HEK293 (cell line): ENCODE measurements at regions not wholly inside any gene's neighbourhood (a gene's known extent, or its start where the extent isn't known, plus 50 kb on each side); places are given as distances from the start of the nearest gene placed in this dataset.

ENCODE experiments used
- CTCF ChIA-PET: fragments of 350-600 bp; formaldehyde crosslinking; extraction: SDS; loops from one replicate; lab custom pipeline; 2021; ENCODE audit warnings: antibody characterized with exemption; lab: Yijun Ruan, JAX
- POLR2A ChIA-PET: fragments of 300-600 bp; formaldehyde crosslinking; extraction: SDS; loops from one replicate; lab custom pipeline; 2020; ENCODE audit warnings: antibody characterized with exemption, inconsistent platforms; lab: Yijun Ruan, JAX
- H3K27ac ChIP-seq: fragments of 200-500 bp; sonication (Bioruptor generic); 2 replicates; pipeline ENCODE4 v1.5.1; 2014; ENCODE audit warnings: low read depth, low read length, control low read depth, inconsistent platforms; ENCODE audit errors: extremely low read depth
- H3K36me3 ChIP-seq, 2 experiments: fragments of 200-500 bp in 1 of 2; sonication (Bioruptor generic) in 1 of 2; 1 replicate in 1 of 2; 2 replicates in 1 of 2; pipeline ENCODE4 v1.5.1; 2014 to 2017; ENCODE audit warnings: inconsistent platforms in 2 of 2, low read length in 2 of 2; ENCODE audit not compliant: control insufficient read depth in 2 of 2, insufficient read depth in 1 of 2
- H3K4me1 ChIP-seq: fragments of 200-500 bp; sonication (Bioruptor generic); 2 replicates; pipeline ENCODE4 v1.5.1; 2014; ENCODE audit warnings: mild to moderate bottlenecking, low read length, inconsistent platforms; ENCODE audit not compliant: control insufficient read depth, insufficient read depth
- H3K4me3 ChIP-seq: 2 replicates; pipeline ENCODE4 v1.5.1; 2011; ENCODE audit warnings: low read depth, mild to moderate bottlenecking, control low read depth, low read length, moderate library complexity
- H3K9me3 ChIP-seq: fragments of 200-500 bp; sonication (Bioruptor generic); 2 replicates; pipeline ENCODE4 v1.5.1; 2014; ENCODE audit warnings: low read depth, low read length, inconsistent platforms; ENCODE audit not compliant: control insufficient read depth, insufficient read depth
- HOXD13 ChIP-seq: sonication (generic); formaldehyde crosslinking; IDR thresholded peaks from 2 replicates; pipeline ENCODE4 v1.8.0; 2022; ENCODE audit warnings: missing genetic modification reagents, borderline replicate concordance
- SP7 ChIP-seq: fragments of 450-650 bp; formaldehyde crosslinking; IDR thresholded peaks from 2 replicates; pipeline ENCODE4 v1.5.1; 2016; ENCODE audit warnings: missing biosample characterization, missing genetic modification characterization
- WT1 ChIP-seq: fragments of 450-650 bp; formaldehyde crosslinking; IDR thresholded peaks from 2 replicates; pipeline ENCODE4 v1.5.1; 2016; ENCODE audit warnings: missing biosample characterization, missing genetic modification characterization
- ZEB2 ChIP-seq: fragments of 450-650 bp; formaldehyde crosslinking; IDR thresholded peaks from 2 replicates; pipeline ENCODE4 v1.5.1; 2016; ENCODE audit warnings: missing biosample characterization, missing genetic modification characterization
- ZNF174 ChIP-seq: fragments of 450-650 bp; formaldehyde crosslinking; IDR thresholded peaks from 2 replicates; pipeline ENCODE4 v1.5.0; 2017; ENCODE audit warnings: missing biosample characterization, mild to moderate bottlenecking, missing genetic modification characterization
- ZNF211 ChIP-seq: fragments of 450-650 bp; formaldehyde crosslinking; IDR thresholded peaks from 2 replicates; pipeline ENCODE4 v1.5.1; 2016; ENCODE audit warnings: low read depth, missing biosample characterization, missing genetic modification characterization
- ZNF416 ChIP-seq: fragments of 450-650 bp; formaldehyde crosslinking; IDR thresholded peaks from 2 replicates; pipeline ENCODE4 v1.5.1; 2016; ENCODE audit warnings: missing biosample characterization, missing genetic modification characterization
- ZNF510 ChIP-seq: fragments of 450-650 bp; formaldehyde crosslinking; IDR thresholded peaks from 2 replicates; pipeline ENCODE4 v1.5.1; 2018; ENCODE audit warnings: mild to moderate bottlenecking, missing genetic modification characterization, missing biosample characterization; ENCODE audit not compliant: insufficient replicate concordance
- ZNF514 ChIP-seq: fragments of 450-650 bp; formaldehyde crosslinking; IDR thresholded peaks from 2 replicates; pipeline ENCODE4 v1.5.1; 2016; ENCODE audit warnings: missing biosample characterization, missing genetic modification characterization
- ZNF530 ChIP-seq: fragments of 450-650 bp; formaldehyde crosslinking; IDR thresholded peaks from 2 replicates; pipeline ENCODE4 v1.5.1; 2016; ENCODE audit warnings: low read depth, missing biosample characterization, missing genetic modification characterization
- ZNF624 ChIP-seq: fragments of 450-650 bp; formaldehyde crosslinking; IDR thresholded peaks from 2 replicates; pipeline ENCODE4 v1.5.1; 2017; ENCODE audit warnings: missing biosample characterization, missing genetic modification characterization
- ZNF768 ChIP-seq: fragments of 450-650 bp; formaldehyde crosslinking; IDR thresholded peaks from 2 replicates; pipeline ENCODE4 v1.5.1; 2018; ENCODE audit warnings: missing biosample characterization, mild to moderate bottlenecking, missing genetic modification characterization
- ZSCAN16 ChIP-seq: fragments of 450-650 bp; formaldehyde crosslinking; IDR thresholded peaks from 2 replicates; pipeline ENCODE4 v1.5.1; 2016; ENCODE audit warnings: missing biosample characterization, missing genetic modification characterization
- ZXDB ChIP-seq: fragments of 450-650 bp; formaldehyde crosslinking; IDR thresholded peaks from 2 replicates; pipeline ENCODE4 v1.5.1; 2016; ENCODE audit warnings: missing biosample characterization, missing genetic modification characterization
- TF ChIP-seq, protein P1 (sequence below): fragments of 450-650 bp; formaldehyde crosslinking; IDR thresholded peaks from 2 replicates; pipeline ENCODE4 v1.5.1; 2016; ENCODE audit warnings: missing biosample characterization, missing genetic modification characterization
- TF ChIP-seq, protein P2 (sequence below): fragments of 450-650 bp; formaldehyde crosslinking; IDR thresholded peaks from 2 replicates; pipeline ENCODE4 v1.5.1; 2017; ENCODE audit warnings: missing biosample characterization, missing genetic modification characterization
- TF ChIP-seq, protein P3 (sequence below): fragments of 450-650 bp; formaldehyde crosslinking; IDR thresholded peaks from 2 replicates; pipeline ENCODE4 v1.5.1; 2016; ENCODE audit warnings: missing biosample characterization, missing genetic modification characterization
- TF ChIP-seq, protein P4 (sequence below): fragments of 450-650 bp; formaldehyde crosslinking; IDR thresholded peaks from 2 replicates; pipeline ENCODE4 v1.5.1; 2017; ENCODE audit warnings: missing biosample characterization, missing genetic modification characterization
- TF ChIP-seq, protein P5 (sequence below): fragments of 450-650 bp; formaldehyde crosslinking; IDR thresholded peaks from 2 replicates; pipeline ENCODE4 v1.5.1; 2016; ENCODE audit warnings: missing biosample characterization, missing genetic modification characterization

DNA sequence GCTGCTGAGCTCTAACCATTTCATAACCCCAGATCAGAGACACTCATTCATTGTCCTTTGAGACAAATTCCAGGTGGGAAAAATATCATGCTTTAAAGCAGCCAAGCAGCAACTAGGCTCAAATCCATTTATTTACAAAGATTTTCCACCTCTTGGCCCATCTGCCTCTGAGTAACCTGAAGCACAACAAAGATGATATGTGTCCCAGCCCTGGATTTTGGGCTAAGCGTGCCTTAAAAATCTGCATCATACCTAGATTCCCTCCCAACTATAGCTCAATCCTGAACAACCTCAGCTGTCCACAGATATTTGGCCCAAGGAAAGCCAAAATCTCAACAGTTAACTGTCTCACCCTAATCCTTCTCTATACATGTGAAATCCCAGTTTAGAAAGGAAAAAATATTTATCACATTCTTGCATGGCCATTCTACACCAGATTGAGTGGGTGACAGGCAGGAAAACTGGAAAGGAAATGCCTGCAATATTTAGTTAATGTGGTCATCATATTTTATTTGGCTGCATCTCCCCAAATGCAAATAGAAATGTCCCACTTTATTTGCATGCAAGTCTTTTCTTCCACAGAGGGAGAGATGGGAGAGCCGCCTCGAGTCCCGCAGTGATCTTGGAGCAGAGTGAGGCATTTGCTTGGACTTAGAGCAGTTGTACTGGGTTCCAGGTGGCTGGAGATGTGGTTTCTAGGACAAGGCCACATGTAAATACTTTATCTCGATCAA, 146.4 kb upstream of the EOLA2 start:
- H3K9me3 ChIP-seq, result no peaks in the 10 kb centered on the region
- no peaks in the 10 kb centered on the region for H3K36me3 ChIP-seq
- no peaks in the 10 kb centered on the region for H3K4me1 ChIP-seq
- TF ChIP-seq ZNF416 (tag by site-specific recombination) (no peak), ZNF530 (no peak), ZNF514 (tag by site-specific recombination) (no peak), WT1 (tag by site-specific recombination) (no peak), ZEB2 (tag by site-specific recombination) (no peak), ZNF211 (no peak), ZXDB (no peak), ZNF510 (tag by site-specific recombination) (no peak)
- TF ChIP-seq, protein P1, sequence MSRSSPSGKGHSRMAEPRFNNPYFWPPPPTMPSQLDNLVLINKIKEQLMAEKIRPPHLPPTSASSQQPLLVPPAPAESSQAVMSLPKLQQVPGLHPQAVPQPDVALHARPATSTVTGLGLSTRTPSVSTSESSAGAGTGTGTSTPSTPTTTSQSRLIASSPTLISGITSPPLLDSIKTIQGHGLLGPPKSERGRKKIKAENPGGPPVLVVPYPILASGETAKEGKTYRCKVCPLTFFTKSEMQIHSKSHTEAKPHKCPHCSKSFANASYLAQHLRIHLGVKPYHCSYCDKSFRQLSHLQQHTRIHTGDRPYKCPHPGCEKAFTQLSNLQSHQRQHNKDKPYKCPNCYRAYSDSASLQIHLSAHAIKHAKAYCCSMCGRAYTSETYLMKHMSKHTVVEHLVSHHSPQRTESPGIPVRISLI, result no peak
- TF ChIP-seq, protein P2, sequence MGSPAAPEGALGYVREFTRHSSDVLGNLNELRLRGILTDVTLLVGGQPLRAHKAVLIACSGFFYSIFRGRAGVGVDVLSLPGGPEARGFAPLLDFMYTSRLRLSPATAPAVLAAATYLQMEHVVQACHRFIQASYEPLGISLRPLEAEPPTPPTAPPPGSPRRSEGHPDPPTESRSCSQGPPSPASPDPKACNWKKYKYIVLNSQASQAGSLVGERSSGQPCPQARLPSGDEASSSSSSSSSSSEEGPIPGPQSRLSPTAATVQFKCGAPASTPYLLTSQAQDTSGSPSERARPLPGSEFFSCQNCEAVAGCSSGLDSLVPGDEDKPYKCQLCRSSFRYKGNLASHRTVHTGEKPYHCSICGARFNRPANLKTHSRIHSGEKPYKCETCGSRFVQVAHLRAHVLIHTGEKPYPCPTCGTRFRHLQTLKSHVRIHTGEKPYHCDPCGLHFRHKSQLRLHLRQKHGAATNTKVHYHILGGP (tag by site-specific recombination), result no peak
- ChIA-PET CTCF (no interaction called here), POLR2A (no interaction called here)
- no peak overlapping the region for H3K4me3 ChIP-seq
- H3K27ac ChIP-seq, result no peak overlapping the region

DNA sequence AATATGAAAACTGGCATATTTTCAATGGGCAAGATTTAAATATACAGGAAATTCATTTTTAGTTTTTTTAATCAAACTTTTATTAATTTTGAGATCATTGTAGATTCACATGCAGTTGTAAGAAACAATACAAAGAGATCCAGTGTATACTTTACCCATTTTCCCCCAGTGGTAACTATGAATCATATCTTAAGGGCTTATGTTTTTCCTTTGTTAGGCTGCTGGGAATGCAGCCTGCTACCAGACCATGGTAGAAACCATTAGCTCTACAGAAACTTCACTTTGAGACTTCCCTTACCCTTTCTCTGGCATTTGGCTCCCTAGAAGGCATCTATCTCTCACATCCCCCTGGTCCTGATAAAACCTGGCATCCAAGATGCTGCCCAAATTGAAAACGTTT, 147.6 kb upstream of the EOLA2 start:
- CTCF ChIA-PET, result no interaction called here
- no peak overlapping the region for H3K27ac ChIP-seq
- H3K4me1 ChIP-seq, result no peaks in the 10 kb centered on the region
- H3K9me3 ChIP-seq, result no peaks in the 10 kb centered on the region
- no peaks in the 10 kb centered on the region for H3K36me3 ChIP-seq
- POLR2A ChIA-PET, result no interaction called here
- no peak overlapping the region for H3K4me3 ChIP-seq
- TF ChIP-seq ZSCAN16 (tag by site-specific recombination) (no peak), HOXD13 (CRISPR knock-in tag) (no peak), ZNF768 (tag by site-specific recombination) (no peak), ZNF174 (no peak), ZNF624 (no peak), ZNF416 (tag by site-specific recombination) (no peak), SP7 (tag by site-specific recombination) (no peak)
- TF ChIP-seq, protein P3, sequence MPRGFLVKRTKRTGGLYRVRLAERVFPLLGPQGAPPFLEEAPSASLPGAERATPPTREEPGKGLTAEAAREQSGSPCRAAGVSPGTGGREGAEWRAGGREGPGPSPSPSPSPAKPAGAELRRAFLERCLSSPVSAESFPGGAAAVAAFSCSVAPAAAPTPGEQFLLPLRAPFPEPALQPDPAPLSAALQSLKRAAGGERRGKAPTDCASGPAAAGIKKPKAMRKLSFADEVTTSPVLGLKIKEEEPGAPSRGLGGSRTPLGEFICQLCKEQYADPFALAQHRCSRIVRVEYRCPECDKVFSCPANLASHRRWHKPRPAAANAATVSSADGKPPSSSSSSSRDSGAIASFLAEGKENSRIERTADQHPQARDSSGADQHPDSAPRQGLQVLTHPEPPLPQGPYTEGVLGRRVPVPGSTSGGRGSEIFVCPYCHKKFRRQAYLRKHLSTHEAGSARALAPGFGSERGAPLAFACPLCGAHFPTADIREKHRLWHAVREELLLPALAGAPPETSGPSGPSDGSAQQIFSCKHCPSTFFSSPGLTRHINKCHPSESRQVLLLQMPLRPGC (tag by site-specific recombination), result no peak
- TF ChIP-seq, protein P2 (tag by site-specific recombination), result no peak
- TF ChIP-seq, protein P4, sequence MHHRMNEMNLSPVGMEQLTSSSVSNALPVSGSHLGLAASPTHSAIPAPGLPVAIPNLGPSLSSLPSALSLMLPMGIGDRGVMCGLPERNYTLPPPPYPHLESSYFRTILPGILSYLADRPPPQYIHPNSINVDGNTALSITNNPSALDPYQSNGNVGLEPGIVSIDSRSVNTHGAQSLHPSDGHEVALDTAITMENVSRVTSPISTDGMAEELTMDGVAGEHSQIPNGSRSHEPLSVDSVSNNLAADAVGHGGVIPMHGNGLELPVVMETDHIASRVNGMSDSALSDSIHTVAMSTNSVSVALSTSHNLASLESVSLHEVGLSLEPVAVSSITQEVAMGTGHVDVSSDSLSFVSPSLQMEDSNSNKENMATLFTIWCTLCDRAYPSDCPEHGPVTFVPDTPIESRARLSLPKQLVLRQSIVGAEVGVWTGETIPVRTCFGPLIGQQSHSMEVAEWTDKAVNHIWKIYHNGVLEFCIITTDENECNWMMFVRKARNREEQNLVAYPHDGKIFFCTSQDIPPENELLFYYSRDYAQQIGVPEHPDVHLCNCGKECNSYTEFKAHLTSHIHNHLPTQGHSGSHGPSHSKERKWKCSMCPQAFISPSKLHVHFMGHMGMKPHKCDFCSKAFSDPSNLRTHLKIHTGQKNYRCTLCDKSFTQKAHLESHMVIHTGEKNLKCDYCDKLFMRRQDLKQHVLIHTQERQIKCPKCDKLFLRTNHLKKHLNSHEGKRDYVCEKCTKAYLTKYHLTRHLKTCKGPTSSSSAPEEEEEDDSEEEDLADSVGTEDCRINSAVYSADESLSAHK (tag by site-specific recombination), result no peak
- TF ChIP-seq, protein P5, sequence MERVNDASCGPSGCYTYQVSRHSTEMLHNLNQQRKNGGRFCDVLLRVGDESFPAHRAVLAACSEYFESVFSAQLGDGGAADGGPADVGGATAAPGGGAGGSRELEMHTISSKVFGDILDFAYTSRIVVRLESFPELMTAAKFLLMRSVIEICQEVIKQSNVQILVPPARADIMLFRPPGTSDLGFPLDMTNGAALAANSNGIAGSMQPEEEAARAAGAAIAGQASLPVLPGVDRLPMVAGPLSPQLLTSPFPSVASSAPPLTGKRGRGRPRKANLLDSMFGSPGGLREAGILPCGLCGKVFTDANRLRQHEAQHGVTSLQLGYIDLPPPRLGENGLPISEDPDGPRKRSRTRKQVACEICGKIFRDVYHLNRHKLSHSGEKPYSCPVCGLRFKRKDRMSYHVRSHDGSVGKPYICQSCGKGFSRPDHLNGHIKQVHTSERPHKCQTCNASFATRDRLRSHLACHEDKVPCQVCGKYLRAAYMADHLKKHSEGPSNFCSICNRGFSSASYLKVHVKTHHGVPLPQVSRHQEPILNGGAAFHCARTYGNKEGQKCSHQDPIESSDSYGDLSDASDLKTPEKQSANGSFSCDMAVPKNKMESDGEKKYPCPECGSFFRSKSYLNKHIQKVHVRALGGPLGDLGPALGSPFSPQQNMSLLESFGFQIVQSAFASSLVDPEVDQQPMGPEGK, result no peak
